Ishikawa (cell line): ENCODE measurements at regions not wholly inside any gene's neighbourhood (a gene's known extent, or its start where the extent isn't known, plus 50 kb on each side); places are given as distances from the start of the nearest gene placed in this dataset.

Experiments
- CEBPB ChIP-seq: IDR thresholded peaks from 2 replicates; pipeline ENCODE4 v1.6.1; 2012
- CREB1 ChIP-seq: IDR thresholded peaks from 2 replicates; pipeline ENCODE4 v1.6.1; 2012; ENCODE audit warnings: low read depth
- EGR1 ChIP-seq: IDR thresholded peaks from 2 replicates; pipeline ENCODE4 v1.6.1; 2012
- EP300 ChIP-seq: IDR thresholded peaks from 2 replicates; pipeline ENCODE4 v1.6.1; 2012; ENCODE audit warnings: borderline replicate concordance
- FOXM1 ChIP-seq: IDR thresholded peaks from 2 replicates; pipeline ENCODE4 v1.6.1; 2012; ENCODE audit warnings: low read depth, borderline replicate concordance
- MAX ChIP-seq: IDR thresholded peaks from 2 replicates; pipeline ENCODE4 v1.6.1; 2012
- NFIC ChIP-seq: IDR thresholded peaks from 2 replicates; pipeline ENCODE4 v1.6.1; 2012
- RAD21 ChIP-seq: IDR thresholded peaks from 2 replicates; pipeline ENCODE4 v1.6.1; 2012; ENCODE audit warnings: low read depth
- TAF1 ChIP-seq: IDR thresholded peaks from 2 replicates; pipeline ENCODE4 v1.6.1; 2012; ENCODE audit warnings: low read depth, mild to moderate bottlenecking
- TCF12 ChIP-seq: IDR thresholded peaks from 2 replicates; pipeline ENCODE4 v1.6.1; 2012; ENCODE audit warnings: low read depth
- TEAD4 ChIP-seq: IDR thresholded peaks from 2 replicates; pipeline ENCODE4 v1.6.1; 2012
- YY1 ChIP-seq: IDR thresholded peaks from 2 replicates; pipeline ENCODE4 v1.6.1; 2012; ENCODE audit warnings: low read depth
- ZBTB7A ChIP-seq: IDR thresholded peaks from 2 replicates; pipeline ENCODE4 v1.6.1; 2012; ENCODE audit warnings: low read depth
- TF ChIP-seq, protein P1 (sequence below): IDR thresholded peaks from 2 replicates; pipeline ENCODE4 v1.6.1; 2012; ENCODE audit warnings: low read depth, mild to moderate bottlenecking
- TF ChIP-seq, protein P2 (sequence below): IDR thresholded peaks from 2 replicates; pipeline ENCODE4 v1.6.1; 2012

GRCh38 chr18:39872651-39873050, 2082.4 kb upstream of the PIK3C3 start:
- TF ChIP-seq, protein P1, sequence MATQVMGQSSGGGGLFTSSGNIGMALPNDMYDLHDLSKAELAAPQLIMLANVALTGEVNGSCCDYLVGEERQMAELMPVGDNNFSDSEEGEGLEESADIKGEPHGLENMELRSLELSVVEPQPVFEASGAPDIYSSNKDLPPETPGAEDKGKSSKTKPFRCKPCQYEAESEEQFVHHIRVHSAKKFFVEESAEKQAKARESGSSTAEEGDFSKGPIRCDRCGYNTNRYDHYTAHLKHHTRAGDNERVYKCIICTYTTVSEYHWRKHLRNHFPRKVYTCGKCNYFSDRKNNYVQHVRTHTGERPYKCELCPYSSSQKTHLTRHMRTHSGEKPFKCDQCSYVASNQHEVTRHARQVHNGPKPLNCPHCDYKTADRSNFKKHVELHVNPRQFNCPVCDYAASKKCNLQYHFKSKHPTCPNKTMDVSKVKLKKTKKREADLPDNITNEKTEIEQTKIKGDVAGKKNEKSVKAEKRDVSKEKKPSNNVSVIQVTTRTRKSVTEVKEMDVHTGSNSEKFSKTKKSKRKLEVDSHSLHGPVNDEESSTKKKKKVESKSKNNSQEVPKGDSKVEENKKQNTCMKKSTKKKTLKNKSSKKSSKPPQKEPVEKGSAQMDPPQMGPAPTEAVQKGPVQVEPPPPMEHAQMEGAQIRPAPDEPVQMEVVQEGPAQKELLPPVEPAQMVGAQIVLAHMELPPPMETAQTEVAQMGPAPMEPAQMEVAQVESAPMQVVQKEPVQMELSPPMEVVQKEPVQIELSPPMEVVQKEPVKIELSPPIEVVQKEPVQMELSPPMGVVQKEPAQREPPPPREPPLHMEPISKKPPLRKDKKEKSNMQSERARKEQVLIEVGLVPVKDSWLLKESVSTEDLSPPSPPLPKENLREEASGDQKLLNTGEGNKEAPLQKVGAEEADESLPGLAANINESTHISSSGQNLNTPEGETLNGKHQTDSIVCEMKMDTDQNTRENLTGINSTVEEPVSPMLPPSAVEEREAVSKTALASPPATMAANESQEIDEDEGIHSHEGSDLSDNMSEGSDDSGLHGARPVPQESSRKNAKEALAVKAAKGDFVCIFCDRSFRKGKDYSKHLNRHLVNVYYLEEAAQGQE = no peak
- TF ChIP-seq EP300 = no peak
- TF ChIP-seq TCF12 = no peak
- TF ChIP-seq TAF1 = no peak
- TF ChIP-seq RAD21 = no peak
- no peak for TF ChIP-seq YY1
- no peak for TF ChIP-seq MAX
- TF ChIP-seq EGR1 = no peak
- TF ChIP-seq, protein P2, sequence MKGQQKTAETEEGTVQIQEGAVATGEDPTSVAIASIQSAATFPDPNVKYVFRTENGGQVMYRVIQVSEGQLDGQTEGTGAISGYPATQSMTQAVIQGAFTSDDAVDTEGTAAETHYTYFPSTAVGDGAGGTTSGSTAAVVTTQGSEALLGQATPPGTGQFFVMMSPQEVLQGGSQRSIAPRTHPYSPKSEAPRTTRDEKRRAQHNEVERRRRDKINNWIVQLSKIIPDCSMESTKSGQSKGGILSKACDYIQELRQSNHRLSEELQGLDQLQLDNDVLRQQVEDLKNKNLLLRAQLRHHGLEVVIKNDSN = no peak

- TF ChIP-seq EGR1 = no peak
- TF ChIP-seq TEAD4 = no peak
- no peak for TF ChIP-seq YY1
- TF ChIP-seq TCF12 = no peak
- TF ChIP-seq MAX = no peak
- no peak for TF ChIP-seq RAD21
- no peak for TF ChIP-seq FOXM1
- TF ChIP-seq NFIC = no peak
Observed at GRCh38 chr18:39871961-39872360, 2083.1 kb upstream of the PIK3C3 start.

DNA sequence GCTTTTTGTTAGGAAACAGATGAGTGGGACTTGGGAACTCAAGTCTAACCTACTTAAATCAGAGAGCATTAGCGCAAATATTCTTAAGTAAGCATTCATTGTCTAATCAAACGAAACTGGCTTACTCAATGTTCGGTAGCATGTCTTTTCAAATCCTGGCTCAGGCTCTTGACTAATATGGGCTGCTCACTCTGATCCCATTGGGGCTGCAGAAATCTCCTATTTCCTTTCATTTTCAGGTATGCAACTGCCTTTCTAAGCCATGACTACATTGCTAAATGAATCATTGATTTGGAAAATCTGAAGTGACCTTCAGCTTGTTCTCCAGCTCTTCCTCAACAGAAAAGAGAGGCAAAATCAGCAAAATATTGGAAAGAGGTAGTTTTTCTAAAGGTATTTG, 2084.4 kb upstream of the PIK3C3 start:
- TF ChIP-seq TEAD4 (no peak), EGR1 (no peak)

- TF ChIP-seq YY1 (no peak), CEBPB (no peak), MAX (no peak), TEAD4 (no peak), FOXM1 (no peak), RAD21 (no peak), TCF12 (no peak), TAF1 (no peak), EP300 (no peak)
- TF ChIP-seq, protein P2 = no peak
- TF ChIP-seq, protein P1 = no peak
Observed at GRCh38 chr18:39863916-39864315, 2091.1 kb upstream of the PIK3C3 start.

DNA sequence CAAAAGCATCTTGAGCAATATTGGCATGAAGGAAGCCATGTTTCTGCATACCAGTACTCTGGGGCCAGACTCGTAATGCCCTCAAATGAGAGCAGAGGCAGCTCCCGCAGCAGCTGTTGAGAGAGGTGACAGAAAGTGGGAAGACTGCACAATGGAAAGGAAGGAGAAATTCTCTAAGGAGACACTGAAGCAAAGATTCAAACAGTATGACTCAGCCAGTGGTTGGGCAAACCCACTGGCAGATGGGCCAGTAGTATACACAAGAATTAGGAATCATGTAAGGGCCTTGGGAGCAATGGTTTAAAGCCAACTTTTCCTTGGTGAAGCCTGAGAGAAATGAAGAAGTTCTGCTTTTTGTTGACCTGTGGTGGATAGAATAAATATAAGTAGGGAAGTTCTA, 2092.7 kb upstream of the PIK3C3 start:
- TF ChIP-seq EGR1 (no peak), MAX (no peak), RAD21 (no peak), TEAD4 (no peak), ZBTB7A (no peak), TCF12 (no peak), FOXM1 (no peak), TAF1 (no peak), EP300 (no peak), CREB1 (no peak)
- TF ChIP-seq, protein P2 = no peak
- TF ChIP-seq, protein P1 = no peak
